Germinal center (tissue), 1 donor: ENCODE measurements at regions not wholly inside any gene's neighbourhood (a gene's known extent, or its start where the extent isn't known, plus 50 kb on each side); places are given as distances from the start of the nearest gene placed in this dataset.
A peak's percentile ranks its signal among the peaks of the same experiment; 100 is the strongest.
"Not testable (repeated sequence)": the region's sequence is repeated elsewhere in the genome, so short reads cannot be mapped to it uniquely, and the experiment has no call there.

Experiments
- DNase-seq: peaks from one replicate; pipeline ENCODE4 v3.0.0; 2012; ENCODE audit warnings: mixed read lengths, low spot score

DNA sequence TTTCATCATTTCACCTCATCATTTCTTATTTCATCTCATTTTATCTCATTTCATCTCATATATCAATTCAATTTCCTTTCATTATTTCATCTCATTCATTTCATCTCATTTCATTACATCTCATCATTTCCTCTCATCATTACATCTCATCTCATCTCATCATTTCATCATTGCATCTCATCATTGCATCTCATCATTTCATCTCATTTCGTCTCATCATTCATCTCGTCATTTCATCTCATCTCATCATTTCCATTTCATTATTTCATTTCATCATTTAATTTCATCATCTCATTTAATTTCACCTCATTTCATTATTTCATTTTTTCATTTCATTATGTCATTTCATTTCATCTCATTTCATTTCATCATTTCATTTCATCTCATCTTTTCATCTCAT is 168.5 kb upstream of the FAM72C start:
- not testable (repeated sequence) for DNase-seq

DNA sequence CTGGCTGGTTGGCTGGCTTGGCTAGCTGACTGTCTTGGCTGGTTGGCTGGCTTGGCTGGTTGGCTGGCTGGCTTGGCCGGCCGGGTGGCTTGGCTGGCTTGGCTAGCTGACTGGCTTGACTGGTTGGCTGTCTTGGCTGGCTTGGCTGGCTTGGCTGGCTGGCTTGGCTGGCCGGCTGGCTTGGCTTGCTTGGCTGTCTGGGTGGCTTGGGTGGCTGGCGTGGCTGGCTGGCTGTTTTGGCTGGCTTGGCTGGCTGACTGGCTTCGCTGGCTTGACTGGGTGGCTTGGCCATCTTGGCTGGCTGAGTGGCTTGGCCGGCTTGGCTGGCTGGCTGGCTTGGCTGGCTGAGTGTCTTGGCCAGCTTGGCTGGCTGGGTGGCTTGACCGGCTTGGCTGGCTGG is 133.2 kb upstream of the FAM72C start:
- not testable (repeated sequence) for DNase-seq

DNA sequence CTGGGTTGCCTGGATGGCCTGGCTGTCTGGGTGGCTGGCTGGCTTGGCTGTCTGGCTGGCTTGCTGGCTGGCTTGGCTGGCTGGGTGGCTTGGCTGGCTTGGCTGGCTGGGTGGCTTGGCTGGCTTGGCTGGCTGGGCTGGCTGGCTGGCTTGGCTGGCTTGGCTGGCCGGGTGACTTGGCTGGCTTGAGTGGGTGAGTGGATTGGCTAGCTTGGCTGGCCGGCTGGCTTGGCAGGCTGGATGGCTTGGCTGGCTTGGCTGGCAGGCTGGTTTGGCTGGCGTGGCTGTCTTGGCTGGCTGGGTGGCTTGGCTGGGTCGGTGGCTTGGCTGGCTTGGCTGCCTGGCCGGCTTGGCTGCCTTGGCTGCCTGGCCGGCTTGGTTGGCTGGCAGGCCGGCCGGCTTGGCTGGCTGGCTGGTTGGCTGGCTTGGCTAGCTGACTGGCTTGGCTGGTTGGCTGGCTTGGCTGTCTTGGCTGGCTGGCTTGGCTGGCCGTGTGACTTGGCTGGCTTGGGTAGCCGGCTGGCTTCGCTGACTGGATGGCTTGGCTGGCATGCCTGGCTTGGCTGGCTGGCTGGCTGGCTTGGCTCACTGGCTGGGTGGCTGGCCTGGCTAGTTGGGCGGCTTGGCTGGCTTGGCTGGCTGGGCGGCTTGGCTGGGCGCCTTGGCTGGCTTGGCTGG is 132.4 kb upstream of the FAM72C start:
- DNase-seq: not testable (repeated sequence)

DNA sequence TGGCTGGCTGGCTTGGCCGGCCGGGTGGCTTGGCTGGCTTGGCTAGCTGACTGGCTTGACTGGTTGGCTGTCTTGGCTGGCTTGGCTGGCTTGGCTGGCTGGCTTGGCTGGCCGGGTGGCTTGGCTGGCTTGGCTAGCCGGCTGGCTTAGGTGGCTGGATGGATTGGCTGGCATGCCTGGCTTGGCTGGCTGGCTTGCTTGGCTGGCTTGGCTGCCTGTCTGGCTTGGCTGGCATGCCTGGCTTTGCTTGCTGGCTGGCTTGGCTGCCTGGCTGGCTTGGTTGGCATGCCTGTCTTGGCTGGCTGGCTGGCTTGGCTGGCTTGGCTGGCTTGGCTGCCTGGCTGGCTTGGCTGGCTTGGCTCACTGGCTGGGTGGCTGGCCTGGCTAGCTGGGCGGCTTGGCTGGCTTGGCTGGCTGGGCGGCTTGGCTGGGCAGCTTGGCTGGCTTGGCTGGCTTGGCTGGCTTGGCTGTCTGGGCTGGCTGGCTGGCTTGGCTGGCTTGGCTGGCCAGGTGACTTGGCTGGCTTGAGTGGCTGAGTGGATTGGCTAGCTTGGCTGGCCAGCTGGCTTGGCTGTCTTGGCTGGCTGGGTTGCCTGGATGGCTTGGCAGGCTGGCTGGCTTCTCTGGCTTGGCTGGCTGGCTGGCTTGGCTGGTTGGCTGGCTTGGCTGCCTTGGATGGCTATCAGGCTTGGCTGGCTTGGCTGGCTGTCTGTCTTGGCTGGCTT is 131.5 kb upstream of the FAM72C start:
- not testable (repeated sequence) for DNase-seq

DNA sequence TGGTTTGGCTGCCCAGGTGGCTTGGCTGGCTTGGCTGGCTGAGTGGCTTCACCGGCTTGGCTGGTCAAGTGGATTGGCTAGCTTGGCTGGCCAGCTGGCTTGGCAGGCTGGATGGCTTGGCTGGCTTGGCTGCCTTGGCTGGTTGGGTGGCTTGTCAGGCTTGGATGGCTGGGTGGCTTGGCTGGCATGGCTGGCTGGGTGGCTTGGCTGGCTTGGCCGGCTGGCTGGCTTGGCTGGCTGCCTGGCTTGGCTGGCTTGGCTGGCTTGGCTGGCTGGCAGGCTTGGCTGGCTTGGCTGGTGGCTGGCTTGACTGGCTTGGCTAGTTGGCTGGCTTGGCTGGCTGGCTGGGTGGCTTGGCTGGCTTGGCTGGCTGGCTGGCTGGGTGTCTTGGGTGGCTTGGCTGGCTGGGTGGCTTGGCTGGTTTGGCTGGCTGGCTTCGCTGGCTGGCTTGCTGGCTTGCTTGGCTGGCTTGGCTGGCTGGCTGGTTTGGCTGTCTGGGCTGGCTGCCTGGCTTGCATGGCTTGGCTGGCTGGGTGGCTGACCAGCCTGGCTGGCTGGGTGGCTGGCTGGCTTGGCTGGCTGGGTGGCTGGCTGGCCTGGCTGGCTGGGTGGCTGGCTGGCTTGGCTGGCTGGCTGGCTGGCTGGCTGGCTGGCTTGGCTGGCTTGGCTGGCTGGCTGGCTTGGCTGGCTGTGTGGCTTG is 130.4 kb upstream of the FAM72C start:
- not testable (repeated sequence) for DNase-seq

DNA sequence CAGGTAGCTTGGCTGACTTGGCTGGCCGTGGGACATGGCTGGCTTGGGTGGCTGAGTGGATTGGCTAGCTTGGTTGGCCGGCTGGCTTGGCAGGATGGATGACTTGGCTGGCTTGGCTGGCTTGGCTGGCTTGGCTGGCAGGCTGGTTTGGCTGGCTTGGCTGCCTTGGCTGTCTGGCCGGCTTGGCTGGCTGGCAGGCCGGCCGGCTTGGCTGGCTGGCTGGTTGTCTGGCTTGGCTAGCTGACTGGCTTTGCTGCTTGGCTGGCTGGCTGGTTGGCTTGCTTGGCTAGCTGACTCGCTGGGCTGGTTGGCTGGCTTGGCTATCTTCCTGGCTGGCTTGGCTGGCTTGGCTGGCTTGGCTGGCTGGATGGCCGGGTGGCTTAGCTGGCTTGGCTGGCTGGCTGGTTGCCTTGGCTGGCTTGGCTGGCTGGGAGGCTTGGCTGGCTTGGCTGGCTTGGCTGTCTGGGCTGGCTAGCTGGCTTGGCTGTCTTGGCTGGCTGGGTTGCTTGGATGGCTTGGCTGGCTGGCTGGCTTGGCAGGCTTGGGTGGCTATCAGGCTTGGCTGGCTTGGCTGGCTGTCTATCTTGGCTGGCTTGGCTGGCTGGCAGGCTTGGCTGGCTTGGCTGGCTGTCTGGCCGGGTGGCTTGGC is 129.7 kb upstream of the FAM72C start:
- no peak for DNase-seq

DNA sequence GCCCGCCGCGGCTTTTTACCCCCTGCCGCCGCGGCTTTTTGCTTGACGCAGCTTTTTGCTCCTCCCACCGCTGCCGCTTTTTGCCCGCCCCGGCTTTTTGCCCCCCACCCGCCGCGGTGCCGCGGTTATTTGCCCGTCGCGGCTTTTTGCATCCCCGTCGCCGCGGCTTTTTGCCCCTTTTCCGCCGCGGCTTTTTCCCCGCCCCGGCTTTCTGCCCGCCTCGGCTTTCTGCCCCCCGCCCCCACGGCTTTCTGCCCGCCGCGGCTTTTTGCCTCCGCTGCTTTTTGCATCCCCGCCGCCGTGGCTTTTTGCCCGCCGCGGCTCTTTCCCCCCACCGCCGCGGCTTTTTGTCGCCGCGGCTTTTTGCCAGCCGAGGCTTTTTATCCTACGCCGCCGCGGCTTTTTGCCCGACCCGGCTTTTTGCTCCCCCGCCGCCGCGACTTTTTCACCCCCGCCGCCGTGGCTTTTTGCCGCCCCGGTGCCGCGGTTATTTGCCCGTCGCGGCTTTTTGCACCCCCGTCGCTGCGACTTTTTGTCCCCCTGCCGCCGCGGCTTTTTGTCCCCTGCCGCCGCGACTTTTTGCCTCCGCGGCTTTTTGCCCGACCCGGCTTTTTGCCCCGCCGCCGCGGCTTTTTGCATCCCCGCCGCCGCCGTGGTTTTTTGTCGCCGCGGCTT is 105.5 kb upstream of the FAM72C start:
- peak; percentile 10 for DNase-seq

DNA sequence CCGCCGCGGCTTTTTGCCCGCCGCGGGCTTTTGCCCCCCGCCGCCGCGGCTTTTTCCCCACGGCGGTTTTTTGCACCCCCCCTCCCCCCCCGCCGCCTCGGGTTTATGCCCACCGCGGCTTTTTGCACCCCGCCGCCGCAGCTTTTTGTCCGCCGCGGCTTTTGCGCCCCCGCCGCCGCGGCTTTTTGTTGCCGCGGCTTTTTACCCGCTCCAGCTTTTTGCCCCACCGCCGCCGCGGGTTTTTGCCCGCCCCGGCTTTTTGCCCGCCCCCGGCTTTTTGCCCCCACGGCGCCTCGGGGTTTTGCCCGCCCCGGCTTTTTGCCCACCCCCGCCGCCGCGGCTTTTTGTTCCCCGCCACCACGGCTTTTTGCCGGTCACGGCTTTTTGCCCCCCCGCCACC is 104.9 kb upstream of the FAM72C start:
- DNase-seq: not testable (repeated sequence)

DNA sequence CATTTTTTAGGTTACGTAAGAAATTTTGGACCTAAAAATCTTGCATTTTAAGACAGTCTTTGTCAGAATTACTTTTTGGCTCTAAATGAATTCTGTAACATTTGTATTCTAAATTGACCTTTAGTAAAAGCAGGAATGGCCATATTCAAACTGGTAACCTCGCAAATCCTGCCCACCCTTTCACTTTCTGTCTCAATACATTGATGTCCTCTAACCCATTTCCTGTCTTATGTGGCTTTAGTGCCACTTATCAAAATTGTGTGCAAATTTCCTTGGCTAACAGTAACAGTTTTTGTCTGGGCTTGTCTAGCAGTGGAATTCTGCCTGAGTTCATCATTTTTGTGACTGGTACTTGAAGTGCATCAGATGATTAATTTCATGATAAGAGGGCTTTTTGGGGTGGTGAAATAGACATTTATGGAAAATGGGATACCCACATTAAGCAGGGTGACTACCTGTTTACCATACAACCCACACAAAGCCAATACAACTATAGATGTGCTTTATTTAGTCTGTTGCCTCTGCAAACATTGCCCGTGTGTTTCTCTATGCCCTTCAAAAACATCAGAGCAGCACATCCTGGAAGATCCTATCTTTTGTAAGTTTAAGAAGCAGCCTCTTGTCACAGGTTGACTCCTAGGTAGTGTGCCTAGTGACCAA is 98.7 kb upstream of the FAM72C start:
- not testable (repeated sequence) for DNase-seq

DNA sequence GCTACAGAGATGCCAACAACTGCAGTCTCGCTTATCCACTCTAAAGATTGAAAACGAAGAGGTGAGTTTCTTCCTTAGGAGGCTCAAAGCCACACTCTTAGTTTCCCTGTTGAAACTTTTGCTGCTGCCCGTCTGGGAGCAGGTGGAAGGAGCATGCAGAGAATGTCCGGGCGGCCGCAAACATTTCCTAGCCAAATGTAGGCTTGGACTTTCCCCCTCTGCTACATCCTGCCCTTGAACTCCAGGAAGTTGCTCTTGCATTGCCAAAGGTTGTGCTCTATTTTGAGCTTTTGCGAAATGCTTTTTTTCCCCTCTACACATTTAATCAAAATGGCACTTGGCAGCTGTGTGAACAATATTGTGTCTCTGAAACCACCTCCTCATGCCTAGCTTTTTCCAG is 95.3 kb upstream of the FAM72C start:
- not testable (repeated sequence) for DNase-seq

DNA sequence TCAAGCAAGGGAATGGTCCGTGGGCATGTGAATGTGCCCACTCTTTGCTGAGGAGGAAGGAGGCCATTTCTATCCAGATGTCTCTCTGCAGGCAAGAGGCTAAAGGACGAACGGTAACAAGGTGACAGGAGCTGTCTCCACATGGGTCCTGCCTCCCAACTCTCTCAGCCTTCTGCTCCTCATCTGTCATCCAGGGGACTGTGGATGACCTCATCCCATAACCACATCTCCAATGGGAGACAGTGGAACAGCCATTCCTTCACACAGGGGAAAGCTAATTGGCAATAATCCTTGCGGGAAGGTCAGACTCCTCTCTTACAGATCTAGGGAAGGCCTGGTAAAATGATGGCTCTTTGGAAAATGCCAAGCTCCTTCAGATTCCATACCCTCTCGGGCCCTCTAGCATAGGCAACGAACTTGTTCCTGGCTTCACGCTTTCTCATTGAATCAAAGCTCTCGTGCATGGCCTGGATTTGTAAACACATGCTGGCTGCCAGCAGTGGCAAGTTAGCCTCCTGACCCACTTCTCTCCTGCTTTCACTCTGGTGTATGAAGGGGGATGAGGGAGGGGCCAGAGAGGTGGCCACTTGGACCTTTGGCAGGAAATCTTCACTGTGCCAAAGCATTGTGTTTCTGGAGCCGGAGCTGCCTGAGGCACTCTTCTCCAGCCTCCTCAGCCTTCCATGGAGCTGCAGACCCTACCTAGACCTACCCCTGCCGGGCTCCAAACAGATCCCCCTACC is 94.5 kb upstream of the FAM72C start:
- DNase-seq: not testable (repeated sequence)

DNA sequence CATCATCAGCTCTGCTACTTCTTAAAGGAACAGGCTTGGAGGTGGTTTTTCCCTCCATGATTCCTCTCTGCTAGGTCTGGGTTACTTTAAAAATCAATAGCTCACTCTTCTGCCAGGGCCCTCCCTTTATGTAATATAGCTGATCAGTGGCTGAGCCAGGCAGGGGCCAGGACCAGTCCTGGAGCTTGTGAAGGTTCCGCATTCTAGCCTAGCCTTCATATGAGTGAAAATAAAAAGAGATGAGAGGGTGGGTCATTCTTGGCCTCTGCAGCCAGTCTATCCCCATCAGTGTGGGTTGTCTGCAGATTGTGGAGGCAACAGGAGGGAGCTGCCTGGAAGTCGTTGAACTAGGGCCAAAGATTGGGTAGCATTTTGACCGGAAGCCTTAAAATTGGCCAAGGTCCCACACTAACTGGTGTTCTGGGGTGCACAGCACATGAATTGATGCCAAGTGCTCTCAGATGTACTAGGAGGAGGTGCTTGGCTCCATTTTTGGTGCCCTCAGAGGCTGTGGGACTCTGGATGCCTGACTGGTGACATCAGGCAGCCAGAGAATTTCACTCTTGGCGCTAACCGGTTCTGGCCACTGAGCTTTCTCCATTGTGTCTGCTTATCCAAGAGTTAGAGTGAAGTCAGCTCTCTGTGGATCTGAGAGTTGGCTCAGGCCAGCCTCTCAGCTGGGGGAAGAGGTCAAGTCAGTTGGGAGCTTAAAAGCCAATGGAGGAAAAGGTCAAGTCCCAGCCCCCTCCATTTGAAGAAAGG is 93.7 kb upstream of the FAM72C start:
- not testable (repeated sequence) for DNase-seq

DNA sequence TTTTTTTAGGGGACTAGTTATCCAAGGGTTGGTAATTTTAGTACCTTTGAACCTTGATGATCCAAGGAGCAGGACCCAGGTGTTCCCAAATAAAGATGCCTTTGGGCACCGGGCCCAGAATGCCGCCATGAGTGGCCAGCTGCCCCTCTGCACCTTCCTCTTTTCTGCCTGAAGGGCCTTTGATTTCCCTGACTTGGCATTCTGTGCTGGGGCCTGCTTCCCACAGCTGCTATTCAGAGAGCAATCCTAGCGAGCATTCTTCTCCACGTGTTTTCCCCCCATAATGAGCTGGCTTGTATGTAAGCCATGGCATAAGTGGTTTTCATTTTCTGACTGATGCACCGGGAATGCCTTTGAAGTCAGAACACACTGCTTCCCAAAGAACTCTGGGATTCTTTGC is 77.6 kb upstream of the FAM72C start:
- not testable (repeated sequence) for DNase-seq

DNA sequence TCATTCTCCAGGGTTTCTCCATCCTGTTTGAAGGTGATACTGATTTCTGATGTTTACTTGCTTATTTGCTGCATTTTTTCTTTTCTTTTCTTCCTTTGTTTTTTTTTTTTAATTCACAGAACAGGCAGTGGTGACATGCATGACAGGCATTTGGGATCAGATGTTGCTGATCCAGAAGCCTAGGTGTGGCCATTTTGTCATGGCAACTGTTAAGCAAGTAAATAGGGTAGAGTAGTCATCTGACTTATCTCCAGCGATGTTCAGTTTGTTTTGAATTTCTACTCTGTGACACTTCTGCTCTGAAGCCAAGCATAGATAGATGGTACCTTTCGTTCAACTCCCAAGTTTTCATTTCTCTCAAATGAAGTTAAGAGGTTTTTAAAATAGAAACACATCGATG is 74.9 kb upstream of the FAM72C start:
- DNase-seq: not testable (repeated sequence)

DNA sequence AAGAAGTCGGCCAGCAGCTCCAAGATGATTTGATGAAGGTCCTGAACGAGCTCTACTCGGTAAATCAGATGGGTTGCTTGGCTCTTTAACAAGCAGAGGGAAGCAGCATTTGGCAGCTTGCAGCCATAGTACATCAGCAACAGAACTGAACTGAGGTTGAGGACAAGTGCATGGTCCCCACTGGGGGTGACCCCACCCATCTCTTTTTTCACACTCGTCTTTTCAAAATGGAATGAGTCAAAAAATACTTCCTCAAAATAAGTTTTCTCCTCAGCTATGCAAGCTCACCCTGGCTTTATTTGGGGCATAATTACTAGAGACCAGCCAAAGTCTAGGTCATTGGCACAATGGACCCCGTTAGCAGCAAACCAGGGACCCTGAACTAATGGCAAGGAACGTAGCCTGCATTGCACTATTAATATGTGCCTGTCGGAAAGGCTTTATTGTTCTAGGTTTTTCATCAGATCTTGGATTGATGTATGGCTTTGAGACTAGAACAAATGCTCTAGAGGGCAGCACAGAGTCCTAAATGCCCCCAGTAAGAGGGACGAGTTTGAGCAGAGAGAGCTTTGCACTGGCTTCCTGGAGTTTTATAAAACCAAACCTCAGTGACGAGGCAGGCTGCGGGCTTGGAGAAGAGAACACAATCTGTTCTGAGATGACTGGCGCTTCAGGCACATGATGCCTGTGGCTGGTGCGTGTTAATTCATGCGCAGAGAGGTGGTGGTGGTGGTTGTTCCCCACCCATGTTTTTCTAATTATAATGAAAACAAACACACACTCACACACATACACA is 74.2 kb upstream of the FAM72C start:
- not testable (repeated sequence) for DNase-seq

DNA sequence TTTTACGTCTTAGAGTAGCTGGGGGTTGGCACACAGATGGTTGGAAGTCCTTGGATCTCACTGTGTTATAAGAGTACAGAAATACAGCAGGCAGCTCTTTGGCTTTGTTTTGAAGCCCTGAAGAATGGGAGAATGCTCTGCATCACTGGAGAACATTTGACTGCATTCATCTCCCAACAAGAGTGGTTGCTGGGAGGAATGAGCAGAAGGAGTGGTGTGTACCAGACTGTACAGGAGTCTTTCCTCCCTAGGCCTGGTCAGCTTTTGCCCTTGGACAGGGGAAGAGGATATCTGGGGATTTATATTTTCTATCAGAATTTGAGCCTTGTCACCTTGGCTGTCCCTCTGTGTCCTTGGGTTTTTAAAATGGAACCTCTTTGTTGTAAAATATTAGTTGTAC is 70.5 kb upstream of the FAM72C start:
- DNase-seq: not testable (repeated sequence)

DNA sequence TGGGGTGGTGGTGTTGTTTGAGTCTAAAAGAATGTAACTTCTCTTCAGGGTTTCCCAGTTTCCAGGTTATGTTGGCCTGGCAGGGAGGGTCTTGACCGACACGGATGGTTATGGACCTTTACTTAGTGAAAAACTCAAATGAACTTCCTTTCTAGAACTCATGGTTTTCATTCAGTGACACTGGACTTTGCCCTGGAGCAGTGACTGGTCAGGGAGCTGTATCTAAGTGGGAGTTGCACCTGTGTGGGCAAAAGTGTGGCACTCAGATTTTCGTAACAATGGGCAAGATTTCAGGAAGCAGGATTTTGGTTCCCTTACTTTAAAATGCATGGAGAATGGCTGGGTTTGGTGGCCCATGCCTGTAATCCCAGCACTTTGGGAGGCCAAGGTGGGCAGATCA is 68.5 kb upstream of the FAM72C start:
- DNase-seq: not testable (repeated sequence)

DNA sequence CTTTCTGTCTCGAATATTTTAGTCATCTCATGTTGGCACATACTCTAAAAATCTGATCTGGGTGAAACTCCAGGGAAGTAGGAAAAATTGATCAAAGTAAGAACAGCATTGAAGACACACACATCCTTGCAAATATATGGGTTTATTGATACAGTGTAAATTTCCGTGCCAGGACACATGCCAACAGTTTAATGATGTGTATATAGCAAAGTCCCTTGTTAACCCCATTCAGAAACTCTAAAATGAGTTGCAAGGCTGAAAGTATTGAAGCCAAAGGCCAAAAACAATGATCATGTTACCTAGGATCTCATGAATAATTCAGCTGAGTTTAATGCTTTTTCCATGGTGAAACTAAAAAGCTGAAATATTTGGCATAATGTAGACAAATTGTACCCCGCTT is 62.3 kb upstream of the FAM72C start:
- DNase-seq: not testable (repeated sequence)

DNA sequence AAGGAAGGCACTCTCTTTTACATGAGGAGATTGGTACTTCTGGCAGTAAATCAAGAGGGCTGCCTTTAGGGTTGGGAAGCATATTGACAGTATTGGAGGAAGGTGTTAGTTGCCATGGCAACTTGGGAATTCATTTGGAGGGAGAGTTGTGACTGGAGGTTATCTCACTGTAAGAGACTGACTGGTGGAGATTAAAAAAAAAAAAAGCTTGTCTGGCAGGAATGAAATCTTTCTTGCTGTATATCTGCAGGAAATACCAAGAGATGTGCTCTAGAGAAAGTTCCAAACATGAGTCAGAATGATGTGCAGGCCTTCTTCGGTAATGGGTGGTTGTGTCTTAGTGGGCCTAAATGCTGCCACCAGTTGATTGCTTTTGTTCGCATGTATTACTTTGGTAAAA is 59.8 kb upstream of the FAM72C start:
- DNase-seq: not testable (repeated sequence)
